H1 (cell line): ENCODE measurements at regions not wholly inside any gene's neighbourhood (a gene's known extent, or its start where the extent isn't known, plus 50 kb on each side); places are given as distances from the start of the nearest gene placed in this dataset.

Source experiments
- FOSL1 ChIP-seq: IDR thresholded peaks from 2 replicates; pipeline ENCODE4 v1.6.1; 2011; ENCODE audit warnings: mild to moderate bottlenecking, low read depth, low read length, moderate library complexity; ENCODE audit not compliant: insufficient read depth
- JUN ChIP-seq: IDR thresholded peaks from 2 replicates; pipeline ENCODE4 v1.6.1; 2011; ENCODE audit warnings: low read depth, mild to moderate bottlenecking, improper control_type of control experiment, low read length
- MAFK ChIP-seq: IDR thresholded peaks from 2 replicates; pipeline ENCODE4 v1.6.1; 2012; ENCODE audit warnings: low read depth, mild to moderate bottlenecking, improper control_type of control experiment, low read length
- POLR2AphosphoS5 ChIP-seq: IDR thresholded peaks from 2 replicates; pipeline ENCODE4 v1.6.1; 2011; ENCODE audit warnings: low read depth, low read length
- TCF12 ChIP-seq: IDR thresholded peaks from 2 replicates; pipeline ENCODE4 v1.6.1; 2011; ENCODE audit warnings: low read depth, mild to moderate bottlenecking, low read length
- ZNF274 ChIP-seq: IDR thresholded peaks from 2 replicates; pipeline ENCODE4 v1.7.0; 2012; ENCODE audit warnings: low read length, borderline replicate concordance; ENCODE audit errors: extremely low read depth
- TF ChIP-seq, protein P1 (sequence below): fragments of 300-600 bp; sonication (generic); IDR thresholded peaks from 2 replicates; pipeline ENCODE4 v1.7.1; 2012; ENCODE audit warnings: low read length, moderate library complexity, mild to moderate bottlenecking, inconsistent platforms; ENCODE audit not compliant: insufficient replicate concordance
- TF ChIP-seq, protein P2 (sequence below): IDR thresholded peaks from 2 replicates; pipeline ENCODE4 v1.6.1; 2012; ENCODE audit warnings: inconsistent platforms
- TF ChIP-seq, protein P3 (sequence below): IDR thresholded peaks from 2 replicates; pipeline ENCODE4 v1.6.1; 2012; ENCODE audit warnings: low read length, inconsistent platforms

DNA sequence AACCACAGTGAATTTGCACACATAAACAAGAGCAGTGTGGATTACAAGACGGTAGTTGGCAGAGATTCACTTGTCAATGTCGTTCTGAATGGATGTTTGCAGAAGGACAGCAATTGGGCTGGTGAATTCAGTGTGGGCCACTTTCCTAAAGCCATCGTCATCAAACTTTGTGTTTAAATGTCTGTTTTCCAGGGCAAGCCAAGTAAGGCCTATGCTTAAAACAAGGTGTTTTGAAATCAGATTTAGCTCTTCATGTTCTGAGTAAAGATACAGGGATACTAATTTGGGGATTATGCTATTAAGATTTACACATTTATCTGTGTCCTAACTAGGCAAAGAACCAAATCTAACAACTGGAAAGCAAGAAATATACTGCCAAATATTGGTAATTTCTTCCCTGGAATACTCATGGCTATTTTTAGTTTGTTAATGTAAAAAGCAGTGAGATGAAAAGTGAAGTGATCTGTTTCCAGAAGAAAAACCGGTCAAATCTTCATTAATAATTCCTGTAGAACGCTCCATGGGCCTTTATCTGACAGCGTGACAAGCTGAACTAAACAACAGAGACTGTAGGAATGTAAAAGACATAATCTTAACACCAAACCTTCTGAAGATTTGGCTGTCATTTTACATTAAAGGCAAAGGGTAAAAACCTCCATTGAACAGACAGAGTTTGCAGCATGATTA is 175.7 kb downstream of the ICOS start (continued):
- TF ChIP-seq, protein P1, sequence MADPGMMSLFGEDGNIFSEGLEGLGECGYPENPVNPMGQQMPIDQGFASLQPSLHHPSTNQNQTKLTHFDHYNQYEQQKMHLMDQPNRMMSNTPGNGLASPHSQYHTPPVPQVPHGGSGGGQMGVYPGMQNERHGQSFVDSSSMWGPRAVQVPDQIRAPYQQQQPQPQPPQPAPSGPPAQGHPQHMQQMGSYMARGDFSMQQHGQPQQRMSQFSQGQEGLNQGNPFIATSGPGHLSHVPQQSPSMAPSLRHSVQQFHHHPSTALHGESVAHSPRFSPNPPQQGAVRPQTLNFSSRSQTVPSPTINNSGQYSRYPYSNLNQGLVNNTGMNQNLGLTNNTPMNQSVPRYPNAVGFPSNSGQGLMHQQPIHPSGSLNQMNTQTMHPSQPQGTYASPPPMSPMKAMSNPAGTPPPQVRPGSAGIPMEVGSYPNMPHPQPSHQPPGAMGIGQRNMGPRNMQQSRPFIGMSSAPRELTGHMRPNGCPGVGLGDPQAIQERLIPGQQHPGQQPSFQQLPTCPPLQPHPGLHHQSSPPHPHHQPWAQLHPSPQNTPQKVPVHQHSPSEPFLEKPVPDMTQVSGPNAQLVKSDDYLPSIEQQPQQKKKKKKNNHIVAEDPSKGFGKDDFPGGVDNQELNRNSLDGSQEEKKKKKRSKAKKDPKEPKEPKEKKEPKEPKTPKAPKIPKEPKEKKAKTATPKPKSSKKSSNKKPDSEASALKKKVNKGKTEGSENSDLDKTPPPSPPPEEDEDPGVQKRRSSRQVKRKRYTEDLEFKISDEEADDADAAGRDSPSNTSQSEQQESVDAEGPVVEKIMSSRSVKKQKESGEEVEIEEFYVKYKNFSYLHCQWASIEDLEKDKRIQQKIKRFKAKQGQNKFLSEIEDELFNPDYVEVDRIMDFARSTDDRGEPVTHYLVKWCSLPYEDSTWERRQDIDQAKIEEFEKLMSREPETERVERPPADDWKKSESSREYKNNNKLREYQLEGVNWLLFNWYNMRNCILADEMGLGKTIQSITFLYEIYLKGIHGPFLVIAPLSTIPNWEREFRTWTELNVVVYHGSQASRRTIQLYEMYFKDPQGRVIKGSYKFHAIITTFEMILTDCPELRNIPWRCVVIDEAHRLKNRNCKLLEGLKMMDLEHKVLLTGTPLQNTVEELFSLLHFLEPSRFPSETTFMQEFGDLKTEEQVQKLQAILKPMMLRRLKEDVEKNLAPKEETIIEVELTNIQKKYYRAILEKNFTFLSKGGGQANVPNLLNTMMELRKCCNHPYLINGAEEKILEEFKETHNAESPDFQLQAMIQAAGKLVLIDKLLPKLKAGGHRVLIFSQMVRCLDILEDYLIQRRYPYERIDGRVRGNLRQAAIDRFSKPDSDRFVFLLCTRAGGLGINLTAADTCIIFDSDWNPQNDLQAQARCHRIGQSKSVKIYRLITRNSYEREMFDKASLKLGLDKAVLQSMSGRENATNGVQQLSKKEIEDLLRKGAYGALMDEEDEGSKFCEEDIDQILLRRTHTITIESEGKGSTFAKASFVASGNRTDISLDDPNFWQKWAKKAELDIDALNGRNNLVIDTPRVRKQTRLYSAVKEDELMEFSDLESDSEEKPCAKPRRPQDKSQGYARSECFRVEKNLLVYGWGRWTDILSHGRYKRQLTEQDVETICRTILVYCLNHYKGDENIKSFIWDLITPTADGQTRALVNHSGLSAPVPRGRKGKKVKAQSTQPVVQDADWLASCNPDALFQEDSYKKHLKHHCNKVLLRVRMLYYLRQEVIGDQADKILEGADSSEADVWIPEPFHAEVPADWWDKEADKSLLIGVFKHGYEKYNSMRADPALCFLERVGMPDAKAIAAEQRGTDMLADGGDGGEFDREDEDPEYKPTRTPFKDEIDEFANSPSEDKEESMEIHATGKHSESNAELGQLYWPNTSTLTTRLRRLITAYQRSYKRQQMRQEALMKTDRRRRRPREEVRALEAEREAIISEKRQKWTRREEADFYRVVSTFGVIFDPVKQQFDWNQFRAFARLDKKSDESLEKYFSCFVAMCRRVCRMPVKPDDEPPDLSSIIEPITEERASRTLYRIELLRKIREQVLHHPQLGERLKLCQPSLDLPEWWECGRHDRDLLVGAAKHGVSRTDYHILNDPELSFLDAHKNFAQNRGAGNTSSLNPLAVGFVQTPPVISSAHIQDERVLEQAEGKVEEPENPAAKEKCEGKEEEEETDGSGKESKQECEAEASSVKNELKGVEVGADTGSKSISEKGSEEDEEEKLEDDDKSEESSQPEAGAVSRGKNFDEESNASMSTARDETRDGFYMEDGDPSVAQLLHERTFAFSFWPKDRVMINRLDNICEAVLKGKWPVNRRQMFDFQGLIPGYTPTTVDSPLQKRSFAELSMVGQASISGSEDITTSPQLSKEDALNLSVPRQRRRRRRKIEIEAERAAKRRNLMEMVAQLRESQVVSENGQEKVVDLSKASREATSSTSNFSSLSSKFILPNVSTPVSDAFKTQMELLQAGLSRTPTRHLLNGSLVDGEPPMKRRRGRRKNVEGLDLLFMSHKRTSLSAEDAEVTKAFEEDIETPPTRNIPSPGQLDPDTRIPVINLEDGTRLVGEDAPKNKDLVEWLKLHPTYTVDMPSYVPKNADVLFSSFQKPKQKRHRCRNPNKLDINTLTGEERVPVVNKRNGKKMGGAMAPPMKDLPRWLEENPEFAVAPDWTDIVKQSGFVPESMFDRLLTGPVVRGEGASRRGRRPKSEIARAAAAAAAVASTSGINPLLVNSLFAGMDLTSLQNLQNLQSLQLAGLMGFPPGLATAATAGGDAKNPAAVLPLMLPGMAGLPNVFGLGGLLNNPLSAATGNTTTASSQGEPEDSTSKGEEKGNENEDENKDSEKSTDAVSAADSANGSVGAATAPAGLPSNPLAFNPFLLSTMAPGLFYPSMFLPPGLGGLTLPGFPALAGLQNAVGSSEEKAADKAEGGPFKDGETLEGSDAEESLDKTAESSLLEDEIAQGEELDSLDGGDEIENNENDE, result no peak
- TF ChIP-seq ZNF274 (no peak), FOSL1 (no peak), POLR2AphosphoS5 (no peak), JUN (no peak), MAFK (no peak), TCF12 (no peak)
- TF ChIP-seq, protein P2, sequence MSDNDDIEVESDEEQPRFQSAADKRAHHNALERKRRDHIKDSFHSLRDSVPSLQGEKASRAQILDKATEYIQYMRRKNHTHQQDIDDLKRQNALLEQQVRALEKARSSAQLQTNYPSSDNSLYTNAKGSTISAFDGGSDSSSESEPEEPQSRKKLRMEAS, result no peak
- TF ChIP-seq, protein P3, sequence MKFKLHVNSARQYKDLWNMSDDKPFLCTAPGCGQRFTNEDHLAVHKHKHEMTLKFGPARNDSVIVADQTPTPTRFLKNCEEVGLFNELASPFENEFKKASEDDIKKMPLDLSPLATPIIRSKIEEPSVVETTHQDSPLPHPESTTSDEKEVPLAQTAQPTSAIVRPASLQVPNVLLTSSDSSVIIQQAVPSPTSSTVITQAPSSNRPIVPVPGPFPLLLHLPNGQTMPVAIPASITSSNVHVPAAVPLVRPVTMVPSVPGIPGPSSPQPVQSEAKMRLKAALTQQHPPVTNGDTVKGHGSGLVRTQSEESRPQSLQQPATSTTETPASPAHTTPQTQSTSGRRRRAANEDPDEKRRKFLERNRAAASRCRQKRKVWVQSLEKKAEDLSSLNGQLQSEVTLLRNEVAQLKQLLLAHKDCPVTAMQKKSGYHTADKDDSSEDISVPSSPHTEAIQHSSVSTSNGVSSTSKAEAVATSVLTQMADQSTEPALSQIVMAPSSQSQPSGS, result no peak
